SK-N-DZ (cell line): ENCODE measurements at regions not wholly inside any gene's neighbourhood (a gene's known extent, or its start where the extent isn't known, plus 50 kb on each side); places are given as distances from the start of the nearest gene placed in this dataset.
"Not testable (repeated sequence)": the region's sequence is repeated elsewhere in the genome, so short reads cannot be mapped to it uniquely, and the experiment has no call there.

ENCODE experiments used
- DNase-seq: peaks from one replicate; pipeline ENCODE4 v3.0.0-alpha.2; 2015; ENCODE audit warnings: low spot score

DNA sequence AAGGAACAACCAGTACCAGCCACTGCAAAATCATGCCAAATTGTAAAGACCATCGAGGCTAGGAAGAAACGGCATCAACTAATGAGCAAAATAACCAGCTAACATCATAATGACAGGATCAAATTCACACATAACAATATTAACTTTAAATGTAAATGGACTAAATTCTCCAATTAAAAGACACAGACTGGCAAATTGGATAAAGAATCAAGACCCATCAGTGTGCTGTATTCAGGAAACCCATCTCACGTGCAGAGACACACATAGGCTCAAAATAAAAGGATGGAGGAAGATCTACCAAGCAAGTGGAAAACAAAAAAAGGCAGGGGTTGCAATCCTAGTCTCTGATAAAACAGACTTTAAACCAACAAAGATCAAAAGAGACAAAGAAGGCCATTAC lies 97.6 kb downstream of the GPX5 start:
- DNase-seq: not testable (repeated sequence)

DNA sequence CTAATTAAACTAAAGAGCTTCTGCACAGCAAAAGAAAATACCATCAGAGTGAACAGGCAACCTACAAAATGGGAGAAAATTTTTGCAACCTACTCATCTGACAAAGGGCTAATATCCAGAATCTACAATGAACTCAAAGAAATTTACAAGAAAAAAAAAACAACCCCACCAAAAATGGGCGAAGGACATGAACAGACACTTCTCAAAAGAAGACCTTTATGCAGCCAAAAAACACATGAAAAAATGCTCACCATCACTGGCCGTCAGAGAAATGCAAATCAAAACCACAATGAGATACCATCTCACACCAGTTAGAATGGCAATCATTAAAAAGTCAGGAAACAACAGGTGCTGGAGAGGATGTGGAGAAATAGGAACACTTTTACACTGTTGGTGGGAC lies 100.7 kb downstream of the GPX5 start:
- DNase-seq: not testable (repeated sequence)

- no peak for DNase-seq
These were observed 106.7 kb downstream of the GPX5 start for GRCh38 chr6:28632326-28632851.

DNA sequence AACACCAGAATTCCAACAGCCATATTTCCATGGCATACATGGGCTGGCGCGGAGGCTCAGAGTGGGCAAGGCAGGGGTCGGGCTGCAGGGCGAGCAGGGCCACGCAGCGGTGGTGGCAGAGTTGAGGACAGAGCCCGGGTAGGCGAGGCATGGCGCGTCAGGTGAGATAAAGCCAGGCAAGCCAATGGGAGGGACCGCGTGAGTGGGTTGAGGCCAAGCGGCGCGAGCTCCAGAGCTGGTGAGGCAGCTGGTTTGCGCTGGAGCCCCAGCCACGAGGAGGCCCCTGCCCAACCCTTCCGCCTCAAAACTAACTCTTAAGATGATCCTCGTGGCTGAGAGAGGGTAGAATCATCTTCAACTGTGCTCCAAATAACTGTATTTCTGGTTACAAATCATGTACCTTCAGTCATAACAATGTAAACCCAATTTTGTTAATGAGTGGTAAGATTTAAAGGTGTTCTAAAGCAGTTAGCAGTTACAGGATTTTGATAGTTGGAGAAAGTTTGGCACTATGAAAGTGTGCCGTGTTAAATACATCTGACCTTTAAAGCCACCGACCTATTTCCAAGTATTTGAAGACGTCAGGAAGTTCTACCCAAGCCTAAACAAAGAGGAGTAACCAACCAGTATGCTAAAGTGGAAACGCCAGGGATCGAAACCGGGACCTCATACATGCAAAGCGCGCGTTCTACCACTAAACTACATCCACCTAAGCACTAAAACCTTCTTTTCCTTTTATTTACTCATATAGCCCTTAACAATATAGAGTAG lies 107.9 kb downstream of the GPX5 start:
- DNase-seq: no peak

DNA sequence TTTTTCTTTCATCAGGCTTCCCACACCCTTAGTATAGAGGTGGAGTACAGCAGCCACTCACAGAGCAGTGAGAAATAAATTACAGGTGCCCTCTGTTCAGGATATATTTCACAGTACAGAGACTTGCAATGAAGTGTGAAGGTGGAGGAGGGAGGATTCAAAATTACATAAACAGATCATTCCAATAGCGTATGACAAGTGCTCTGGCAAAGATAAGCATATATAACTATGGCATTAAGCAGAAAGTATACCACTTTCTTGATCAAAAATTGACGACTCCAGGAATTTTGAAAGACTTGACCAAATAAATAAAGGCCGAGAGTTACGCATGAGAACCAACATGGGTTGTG lies 108.7 kb downstream of the GPX5 start:
- no peak for DNase-seq

DNA sequence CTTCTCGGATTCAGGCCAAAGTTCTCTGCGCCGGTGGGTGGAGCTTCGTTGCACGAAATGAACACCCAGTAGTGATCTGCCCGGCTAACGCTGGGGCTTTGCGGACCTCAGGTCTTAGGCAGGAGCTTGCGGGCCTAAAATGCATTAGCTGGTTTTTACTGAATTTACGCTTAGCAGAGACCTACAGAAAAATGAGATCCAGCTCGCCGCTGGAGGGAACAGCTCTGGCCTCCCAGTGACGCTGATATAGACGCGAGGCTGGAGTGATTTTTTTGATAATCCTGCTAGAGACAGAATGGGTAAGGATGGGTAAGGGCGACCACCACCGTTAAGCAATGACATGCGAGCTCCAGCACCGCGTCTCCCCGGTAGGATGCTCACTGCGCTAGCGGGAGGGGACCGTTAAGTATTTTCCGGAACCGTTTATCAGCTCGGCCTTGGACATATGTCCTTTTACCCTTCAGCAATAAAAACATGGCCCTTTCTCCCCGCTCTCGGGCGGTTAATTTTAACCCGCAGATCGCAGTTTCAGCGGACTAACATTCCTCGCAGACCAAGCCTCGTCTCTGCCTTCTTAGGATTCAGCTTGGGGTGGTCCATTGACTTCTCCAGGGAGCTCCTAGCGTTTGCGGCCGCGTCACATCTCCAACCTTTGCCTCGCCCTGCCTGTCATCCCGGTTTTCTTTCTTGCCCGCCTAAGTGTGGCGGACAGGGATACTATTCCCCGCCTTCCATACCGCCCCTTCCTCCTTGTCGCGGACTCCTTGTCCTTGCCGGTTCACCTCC lies 109.3 kb downstream of the GPX5 start:
- DNase-seq: peak; percentile 50

DNA sequence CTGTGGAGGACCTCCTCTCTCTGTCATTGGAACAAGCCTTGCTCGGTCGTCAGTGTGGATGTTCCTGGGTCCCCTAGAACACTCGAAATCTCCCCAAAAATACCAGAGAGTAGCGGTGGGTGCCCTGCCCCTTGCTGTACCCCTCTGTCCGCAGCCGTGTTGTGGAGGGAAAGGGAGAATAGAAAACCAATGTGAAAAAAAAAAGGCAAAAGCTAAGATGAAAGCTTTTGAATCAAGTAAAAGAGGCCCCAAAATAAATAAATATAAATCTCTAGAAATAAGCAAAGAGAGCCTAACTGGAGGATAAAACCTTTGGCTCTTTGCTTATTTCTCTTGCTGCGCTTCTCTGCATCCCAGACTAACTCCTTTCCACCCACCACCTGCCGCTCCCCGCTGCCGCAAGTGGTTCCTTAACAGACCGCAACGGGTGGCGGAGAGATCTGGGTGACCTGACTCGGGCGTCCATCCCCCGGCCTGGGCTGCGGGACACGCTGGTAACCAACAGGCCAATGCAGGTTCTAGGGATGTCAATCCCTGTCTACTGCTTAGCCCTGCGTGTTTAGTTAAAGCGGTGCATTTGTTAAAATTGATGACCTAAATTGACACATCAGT lies 110.0 kb downstream of the GPX5 start:
- DNase-seq: no peak

DNA sequence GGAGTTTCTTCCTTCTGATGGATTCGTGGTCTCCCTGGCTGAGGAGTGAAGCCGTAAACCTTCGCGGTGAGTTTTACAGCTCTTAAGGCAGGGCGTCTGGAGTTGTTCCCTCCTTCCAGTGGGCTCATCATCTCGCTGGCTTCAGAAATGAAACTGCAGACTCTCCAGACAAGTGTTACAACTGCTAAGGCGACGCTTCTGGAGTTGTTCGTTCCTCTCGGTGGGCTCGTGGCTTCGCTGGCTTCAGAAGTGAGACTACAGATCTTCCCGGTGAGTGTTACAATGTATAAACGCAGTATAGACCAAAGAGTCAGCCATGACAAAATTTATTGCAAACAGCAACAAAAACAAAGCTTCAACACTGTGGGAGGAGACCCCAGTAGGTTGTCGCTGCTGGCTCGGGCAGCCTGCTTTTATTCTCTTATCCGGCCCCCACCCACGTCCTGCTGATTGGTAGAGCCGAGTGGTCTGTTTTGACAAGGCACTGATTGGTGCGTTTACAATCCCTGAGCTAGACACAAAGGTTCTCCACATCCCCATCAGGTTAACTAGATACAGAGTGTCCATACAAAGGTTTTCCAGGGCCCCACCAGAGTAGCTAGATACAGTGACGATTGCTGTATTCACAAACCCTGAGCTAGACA lies 113.2 kb downstream of the GPX5 start:
- DNase-seq: no peak

DNA sequence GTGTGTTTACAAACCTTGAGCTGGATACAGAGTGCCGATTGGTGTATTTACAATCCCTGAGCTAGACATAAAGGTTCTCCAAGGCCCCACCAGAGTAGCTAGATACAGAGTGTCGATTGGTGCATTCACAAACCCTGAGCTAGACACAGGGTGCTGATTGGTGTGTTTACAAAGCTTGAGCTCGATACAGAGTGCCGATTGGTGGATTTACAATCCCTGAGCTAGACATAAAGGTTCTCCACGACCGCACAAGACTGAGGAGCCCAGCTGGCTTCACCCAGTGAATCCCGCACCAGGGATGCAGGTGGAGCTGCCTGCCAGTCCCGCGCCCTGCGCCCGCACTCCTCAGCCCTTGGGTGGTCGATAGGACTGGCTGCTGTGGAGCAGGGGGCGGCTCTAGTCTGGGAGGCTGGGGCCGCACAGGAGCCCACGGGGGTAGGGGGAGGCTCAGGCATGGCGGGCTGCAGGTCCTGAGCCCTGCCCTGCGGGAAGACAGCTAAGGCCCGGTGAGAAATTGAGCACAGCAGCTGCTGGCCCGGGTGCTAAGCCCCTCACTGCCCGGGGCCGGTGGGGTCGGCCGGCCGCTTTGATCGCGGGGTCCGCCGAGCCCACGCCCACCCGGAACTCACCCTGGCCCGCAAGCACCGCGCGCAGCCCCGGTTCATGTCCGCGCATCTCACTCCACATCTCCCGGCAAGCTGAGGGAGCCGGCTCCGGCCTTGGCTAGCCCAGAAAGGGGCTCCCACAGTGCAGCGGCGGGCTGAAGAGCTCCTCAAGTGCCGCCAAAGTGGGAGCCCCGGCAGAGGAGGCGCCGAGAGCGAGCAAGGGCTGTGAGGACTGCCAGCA lies 114.0 kb downstream of the GPX5 start:
- DNase-seq: not testable (repeated sequence)

GRCh38 chr6:28643017-28643740 lies 117.5 kb downstream of the GPX5 start:
- peak; percentile 45 for DNase-seq

GRCh38 chr6:28646650-28647049 lies 121.0 kb downstream of the GPX5 start:
- no peak for DNase-seq

DNA sequence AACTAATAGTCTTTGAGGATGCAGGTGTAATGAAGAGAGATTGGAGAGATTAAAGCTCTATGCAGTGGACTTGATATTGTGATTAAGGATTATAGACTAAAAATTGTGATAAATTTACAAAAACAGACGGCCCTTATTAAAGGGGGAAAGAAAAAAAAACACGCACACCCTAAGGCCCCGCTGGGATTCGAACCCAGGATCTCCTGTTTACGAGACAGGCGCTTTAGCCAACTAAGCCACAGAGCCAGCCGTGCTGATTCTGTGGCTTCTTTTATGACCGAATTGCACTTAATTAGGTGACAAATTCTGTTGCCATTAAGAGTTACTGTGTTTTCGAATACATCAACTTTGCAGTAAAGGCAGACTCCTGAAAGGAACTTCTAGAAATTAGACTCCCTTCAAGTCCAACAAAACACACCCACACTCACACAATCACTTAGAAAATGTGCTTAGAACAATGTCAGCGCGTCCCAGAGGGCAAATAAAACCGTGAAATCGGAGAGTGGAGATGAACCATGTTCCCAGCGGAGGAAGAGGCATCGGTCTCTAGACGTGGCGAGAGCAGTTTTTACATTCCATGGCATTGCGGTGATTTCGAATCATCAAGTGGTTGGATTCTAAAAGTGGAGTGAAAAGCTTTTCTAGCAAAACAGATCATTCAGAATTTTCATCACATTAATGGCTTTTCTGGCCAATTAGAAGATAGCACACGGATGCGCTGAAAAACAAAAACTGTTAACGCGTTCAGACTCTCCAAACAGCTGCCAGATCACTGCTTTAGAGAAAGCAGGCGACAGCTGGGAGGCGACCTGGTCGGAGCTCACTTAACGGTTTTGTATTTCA lies 122.6 kb downstream of the GPX5 start:
- peak; percentile 75 for DNase-seq

DNA sequence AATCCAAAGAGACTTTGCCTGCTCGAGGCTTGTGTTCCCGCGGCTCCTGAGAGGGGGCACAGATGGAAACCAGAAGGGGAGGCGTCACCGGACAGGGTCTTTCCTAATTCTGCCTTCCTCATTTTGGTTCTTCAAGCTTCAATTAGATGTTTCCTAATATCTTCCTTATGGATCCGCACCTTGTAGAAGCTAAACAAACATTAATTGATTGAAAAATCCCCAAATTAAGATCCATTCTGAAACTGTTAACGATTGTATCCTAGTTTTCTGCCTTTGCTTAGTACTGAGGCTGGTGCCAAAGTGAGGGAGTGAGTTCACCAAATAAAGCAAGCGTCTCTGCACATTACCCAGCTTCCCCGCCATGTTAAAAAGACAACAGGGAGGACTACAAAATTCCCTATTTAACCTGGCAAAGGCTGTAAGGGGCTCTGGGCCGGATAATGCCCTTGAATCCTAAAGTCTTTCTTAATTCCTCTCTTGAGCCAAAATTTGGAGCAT lies 123.2 kb downstream of the GPX5 start:
- no peak for DNase-seq

GRCh38 chr6:28651161-28651560 lies 125.5 kb downstream of the GPX5 start:
- DNase-seq: no peak

DNA sequence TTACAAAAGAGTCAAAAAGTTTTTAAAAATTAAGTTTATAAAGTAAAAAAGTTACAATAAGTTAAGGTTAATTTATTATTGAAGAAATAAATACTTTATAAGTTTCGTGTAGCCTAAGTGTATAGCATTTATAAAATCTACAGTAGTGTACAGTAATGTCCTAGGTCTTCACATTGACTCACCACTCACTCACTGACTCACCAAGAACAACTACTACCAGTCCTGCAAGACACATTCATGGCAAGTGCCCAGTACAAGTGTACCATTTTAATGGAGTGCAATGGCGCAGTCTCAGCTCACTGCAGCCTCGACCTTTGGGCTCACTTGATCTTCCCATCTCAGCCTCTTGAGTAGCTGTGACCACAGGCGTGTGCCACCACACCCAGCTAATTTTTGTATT lies 128.2 kb downstream of the GPX5 start:
- DNase-seq: no peak

DNA sequence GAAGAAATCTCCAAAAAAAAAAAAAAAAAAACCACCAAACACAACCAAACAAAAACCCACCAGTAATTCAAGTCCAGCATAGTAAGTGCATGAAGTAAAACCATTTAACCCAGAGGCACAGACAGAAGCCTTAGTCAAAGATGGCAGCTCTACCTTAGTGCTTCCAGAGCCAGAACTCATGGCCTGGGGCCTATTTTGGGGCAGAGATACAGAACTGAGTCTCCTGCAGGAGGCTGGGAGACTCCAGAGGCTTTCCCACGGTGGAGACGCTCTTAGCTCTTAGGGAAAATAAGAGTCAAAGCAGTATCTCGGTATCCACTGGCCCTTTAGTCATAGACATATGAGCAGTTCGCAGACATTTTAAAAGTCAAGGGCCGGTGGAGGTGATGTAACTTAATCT lies 129.5 kb downstream of the GPX5 start:
- DNase-seq: no peak

DNA sequence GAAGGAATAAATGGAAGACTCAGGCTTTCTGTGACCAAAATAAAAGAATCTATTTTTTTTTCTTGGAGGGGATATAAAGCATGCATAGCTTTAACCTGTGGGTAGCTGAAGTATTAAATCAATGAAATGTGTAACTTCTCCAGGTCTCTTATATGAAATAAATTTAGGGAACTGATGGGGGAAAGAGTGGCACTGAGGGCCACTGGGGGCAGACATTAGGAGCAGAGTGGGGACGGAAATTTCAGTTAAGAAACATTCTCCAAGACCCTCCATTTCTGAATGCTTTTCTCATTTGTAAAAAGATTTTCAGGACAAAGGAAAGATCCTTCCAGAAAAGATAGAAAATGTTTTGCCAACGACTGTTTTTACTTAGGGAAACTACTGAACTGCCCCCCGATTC lies 131.0 kb downstream of the GPX5 start:
- DNase-seq: no peak

- no peak for DNase-seq
These were observed 131.7 kb downstream of the GPX5 start for GRCh38 chr6:28657381-28657768.

GRCh38 chr6:28657769-28658465 lies 132.2 kb downstream of the GPX5 start:
- DNase-seq: peak; percentile 73
